GM18505 (cell line): ENCODE measurements at regions not wholly inside any gene's neighbourhood (a gene's known extent, or its start where the extent isn't known, plus 50 kb on each side); places are given as distances from the start of the nearest gene placed in this dataset.

Experiments
- ATAC-seq: cut with Tn5 transposase; IDR thresholded peaks from one replicate; pipeline ENCODE4 v1.9.1; 2021; ENCODE audit not compliant: unreplicated experiment
- POLR2A ChIP-seq: IDR thresholded peaks from 4 replicates; pipeline ENCODE4 v1.6.1; 2011; ENCODE audit warnings: borderline replicate concordance; ENCODE audit not compliant: insufficient read depth, insufficient read length; ENCODE audit errors: extremely low read depth

- no peak for ATAC-seq
- TF ChIP-seq POLR2A = no peak
These were observed 184.9 kb downstream of the GLI2 start for GRCh38 chr2:120920454-120921148.

GRCh38 chr2:120921457-120921856, 185.8 kb downstream of the GLI2 start:
- no peak for ATAC-seq

GRCh38 chr2:120922571-120923332, 187.1 kb downstream of the GLI2 start:
- ATAC-seq = no peak
- TF ChIP-seq POLR2A = no peak

More at GRCh38 chr2:120921457-120921856, 185.8 kb downstream of the GLI2 start:
- TF ChIP-seq POLR2A = no peak

- no peak for ATAC-seq
- no peak for TF ChIP-seq POLR2A
These were observed 187.8 kb downstream of the GLI2 start for GRCh38 chr2:120923426-120923825.

- no peak for TF ChIP-seq POLR2A
- no peak for ATAC-seq
These were observed 189.3 kb downstream of the GLI2 start for GRCh38 chr2:120924924-120925323.

GRCh38 chr2:120926463-120927264, 191.0 kb downstream of the GLI2 start:
- TF ChIP-seq POLR2A = no peak
- no peak for ATAC-seq

GRCh38 chr2:120927265-120927628, 191.6 kb downstream of the GLI2 start:
- ATAC-seq = no peak
- no peak for TF ChIP-seq POLR2A

GRCh38 chr2:120929829-120930228, 194.2 kb downstream of the GLI2 start:
- TF ChIP-seq POLR2A = no peak
- ATAC-seq = no peak

- no peak for ATAC-seq
- no peak for TF ChIP-seq POLR2A
These were observed 194.6 kb downstream of the GLI2 start for GRCh38 chr2:120930236-120930635.

GRCh38 chr2:120930864-120931263, 195.2 kb downstream of the GLI2 start:
- no peak for TF ChIP-seq POLR2A
- ATAC-seq = no peak

- no peak for ATAC-seq
- TF ChIP-seq POLR2A = no peak
These were observed 196.8 kb downstream of the GLI2 start for GRCh38 chr2:120932472-120932871.

- ATAC-seq = no peak
- no peak for TF ChIP-seq POLR2A
These were observed 197.2 kb downstream of the GLI2 start for GRCh38 chr2:120932881-120933280.

- ATAC-seq = no peak
- no peak for TF ChIP-seq POLR2A
These were observed 198.3 kb downstream of the GLI2 start for GRCh38 chr2:120933693-120934573.

- no peak for TF ChIP-seq POLR2A
- ATAC-seq = no peak
These were observed 199.1 kb downstream of the GLI2 start for GRCh38 chr2:120934574-120935338.
